CD4-positive, alpha-beta memory T cell (primary cell): ENCODE measurements at regions not wholly inside any gene's neighbourhood (a gene's known extent, or its start where the extent isn't known, plus 50 kb on each side); places are given as distances from the start of the nearest gene placed in this dataset.

ENCODE experiments used
- CTCF ChIA-PET: fragments of 350-600 bp; sonication (Branson Sonifier 250); formaldehyde crosslinking; loops from one replicate; lab custom pipeline; 2021; ENCODE audit warnings: inconsistent platforms; ENCODE audit not compliant: partially characterized antibody; lab: Charles Lee
- POLR2A ChIA-PET: fragments of 350-600 bp; sonication (Branson Sonifier 250); formaldehyde crosslinking; loops from one replicate; lab custom pipeline; 2021; ENCODE audit not compliant: partially characterized antibody; lab: Charles Lee
- DNase-seq, 5 donors: peaks; one replicate each; pipeline versions ENCODE4 v3.0.0 to v3.0.0-alpha.2; 2020 to 2022; ENCODE audit warnings: mixed read lengths in 1 of 5
- H3K27ac ChIP-seq: one replicate; pipeline ENCODE4 v1.7.0; 2013; ENCODE audit warnings: low read depth, low read length
- H3K27me3 ChIP-seq: 2 replicates; pipeline ENCODE4 v1.7.0; 2013; ENCODE audit warnings: mild to moderate bottlenecking, low read length, moderate library complexity; ENCODE audit not compliant: insufficient read depth
- H3K36me3 ChIP-seq: 2 replicates; pipeline ENCODE4 v1.7.0; 2013; ENCODE audit warnings: mild to moderate bottlenecking, low read length, moderate library complexity; ENCODE audit not compliant: insufficient read depth
- H3K4me1 ChIP-seq: 2 replicates; pipeline ENCODE4 v1.7.0; 2013; ENCODE audit warnings: mild to moderate bottlenecking, low read length, moderate library complexity; ENCODE audit not compliant: insufficient read depth
- H3K4me3 ChIP-seq, 2 donors: one replicate each; pipeline ENCODE4 v1.7.0; 2013; ENCODE audit warnings: low read length in 2 of 2, mild to moderate bottlenecking in 1 of 2
- H3K9me3 ChIP-seq, 2 donors: one replicate each; pipeline ENCODE4 v1.7.0; 2013; ENCODE audit warnings: low read length in 2 of 2, control low read depth in 1 of 2; ENCODE audit not compliant: control insufficient read depth in 1 of 2
- H3K27ac Mint-ChIP-seq, 7 donors: one replicate each; pipeline ENCODE4 v1.8.0; 2020 to 2021; ENCODE audit warnings: mixed read lengths in 7 of 7, mild to moderate bottlenecking in 6 of 7, inconsistent platforms in 3 of 7, moderate library complexity in 3 of 7
- H3K27me3 Mint-ChIP-seq, 2 donors: one replicate each; pipeline ENCODE4 v1.8.0; 2020 to 2021; ENCODE audit warnings: mixed read lengths in 2 of 2
- H3K36me3 Mint-ChIP-seq, 2 donors: one replicate each; pipeline ENCODE4 v1.8.0; 2020 to 2021; ENCODE audit warnings: mixed read lengths in 2 of 2, inconsistent platforms in 1 of 2, mild to moderate bottlenecking in 1 of 2
- H3K4me1 Mint-ChIP-seq, 4 donors: one replicate each; pipeline ENCODE4 v1.8.0; 2020 to 2021; ENCODE audit warnings: mixed read lengths in 4 of 4, mild to moderate bottlenecking in 1 of 4
- H3K4me3 Mint-ChIP-seq, 8 donors: one replicate each; pipeline ENCODE4 v1.8.0; 2020 to 2021; ENCODE audit warnings: mixed read lengths in 8 of 8, mild to moderate bottlenecking in 7 of 8, moderate library complexity in 6 of 8, inconsistent platforms in 3 of 8
- H3K9me3 Mint-ChIP-seq, 8 donors: one replicate each; pipeline ENCODE4 v1.8.0; 2020 to 2021; ENCODE audit warnings: mixed read lengths in 8 of 8, mild to moderate bottlenecking in 5 of 8, inconsistent platforms in 3 of 8, moderate library complexity in 1 of 8
- intact Hi-C: fragments of 100-400 bp; cut with micrococcal nuclease; formaldehyde crosslinking; loops from one replicate; pipeline ENCODE4 v1.15.1; 2023

DNA sequence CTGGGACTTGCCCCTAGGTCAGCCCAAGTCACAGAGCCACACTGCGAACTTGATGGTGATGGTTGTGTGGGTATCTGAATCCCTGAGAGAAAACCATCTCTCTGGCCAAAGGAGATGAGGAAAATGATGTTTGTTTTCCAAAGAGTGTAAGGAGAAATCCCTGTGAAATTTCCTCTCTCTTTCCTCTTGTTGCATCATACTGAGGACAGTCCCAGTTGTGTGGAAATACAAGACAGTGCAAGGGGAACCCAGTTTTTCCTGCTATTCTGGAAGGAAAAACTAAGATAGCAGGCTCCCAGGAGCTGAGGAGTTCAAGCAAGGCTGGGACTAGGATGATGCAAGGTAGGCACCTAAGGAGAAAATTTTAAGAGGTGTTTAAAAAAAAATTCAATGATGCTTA, 86.8 kb upstream of the TOM1L1 start:
- no peak for DNase-seq
- Mint-ChIP-seq H3K4me1 (no peaks in the 10 kb centered on the region), H3K36me3 (no peaks in the 10 kb centered on the region), H3K27me3 (peaks cover 6% of the 10 kb centered on the region in 2 donors), H3K4me3 (no peak overlapping the region), H3K27ac (no peak overlapping the region), H3K9me3 (no peaks in the 10 kb centered on the region)
- intact Hi-C loops = no loop called here
- H3K4me3 ChIP-seq = no peak overlapping the region
- no peak overlapping the region for H3K27ac ChIP-seq
- H3K36me3 ChIP-seq = no peaks in the 10 kb centered on the region
- CTCF ChIA-PET = no interaction called here
- no peaks in the 10 kb centered on the region for H3K4me1 ChIP-seq
- POLR2A ChIA-PET = no interaction called here
- no peaks in the 10 kb centered on the region for H3K9me3 ChIP-seq
- no peaks in the 10 kb centered on the region for H3K27me3 ChIP-seq

DNA sequence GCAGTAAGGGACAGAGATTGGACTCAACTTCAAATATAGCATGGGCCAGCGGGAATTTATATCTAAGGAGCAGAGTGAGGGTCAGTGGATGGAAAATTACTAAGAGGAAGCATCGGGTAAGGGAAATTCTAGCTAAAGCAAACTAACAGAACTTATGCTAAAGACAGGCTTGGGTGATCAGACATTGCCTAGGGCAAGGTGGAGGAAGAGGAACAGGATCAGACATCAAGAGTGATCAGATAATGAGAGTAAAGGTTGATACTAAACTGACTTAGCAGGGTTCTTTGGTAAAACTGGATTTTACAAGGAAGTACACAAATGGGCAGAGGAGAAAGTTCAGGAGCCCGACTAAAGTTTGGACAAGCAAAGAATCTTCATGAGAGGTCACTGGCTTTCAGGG, 86.3 kb upstream of the TOM1L1 start:
- POLR2A ChIA-PET = no interaction called here
- no peak for DNase-seq
- Mint-ChIP-seq H3K4me1 (no peaks in the 10 kb centered on the region), H3K27ac (no peak overlapping the region), H3K27me3 (peaks cover 4 to 5% of the 10 kb centered on the region in 2 donors), H3K9me3 (no peaks in the 10 kb centered on the region), H3K36me3 (no peaks in the 10 kb centered on the region), H3K4me3 (no peak overlapping the region)
- H3K4me1 ChIP-seq = no peaks in the 10 kb centered on the region
- no peak overlapping the region for H3K27ac ChIP-seq
- H3K4me3 ChIP-seq = no peak overlapping the region
- H3K27me3 ChIP-seq = no peaks in the 10 kb centered on the region
- no peaks in the 10 kb centered on the region for H3K9me3 ChIP-seq
- H3K36me3 ChIP-seq = no peaks in the 10 kb centered on the region
- CTCF ChIA-PET = no interaction called here
- intact Hi-C loops = no loop called here

DNA sequence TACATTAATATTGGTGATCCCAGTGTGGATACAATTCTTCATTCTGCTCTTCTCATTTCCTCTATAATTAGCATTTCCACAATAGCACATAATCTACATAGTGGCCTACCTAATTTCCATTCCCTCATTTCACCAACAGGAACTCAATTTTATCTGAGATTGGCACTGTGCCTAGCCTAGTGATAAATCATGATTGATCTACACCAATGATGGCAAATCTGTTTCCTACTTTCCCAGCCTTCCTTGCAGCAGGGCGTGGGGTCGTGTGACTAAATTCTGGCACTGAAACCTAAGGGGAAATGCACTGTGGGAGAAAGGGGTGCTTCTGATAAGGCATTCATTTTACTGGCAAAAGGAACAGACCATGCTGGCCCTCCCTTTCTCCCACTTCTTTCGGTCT, 66.6 kb upstream of the TOM1L1 start:
- ChIA-PET CTCF (no interaction called here), POLR2A (no interaction called here)
- no peaks in the 10 kb centered on the region for H3K9me3 ChIP-seq
- H3K27ac ChIP-seq = no peak overlapping the region
- no peaks in the 10 kb centered on the region for H3K27me3 ChIP-seq
- H3K4me3 ChIP-seq = no peak overlapping the region
- H3K27ac Mint-ChIP-seq = no peak overlapping the region
- no peak overlapping the region for H3K4me3 Mint-ChIP-seq
- no peaks in the 10 kb centered on the region for H3K4me1 ChIP-seq
- peaks cover 0 to 3% (median 0%) of the 10 kb centered on the region in 8 donors for H3K9me3 Mint-ChIP-seq
- no peaks in the 10 kb centered on the region for H3K36me3 Mint-ChIP-seq
- no peak for DNase-seq
- peaks cover 4 to 7% of the 10 kb centered on the region in 2 donors for H3K27me3 Mint-ChIP-seq
- intact Hi-C loops = no loop called here
- no peaks in the 10 kb centered on the region for H3K36me3 ChIP-seq
- no peaks in the 10 kb centered on the region for H3K4me1 Mint-ChIP-seq

DNA sequence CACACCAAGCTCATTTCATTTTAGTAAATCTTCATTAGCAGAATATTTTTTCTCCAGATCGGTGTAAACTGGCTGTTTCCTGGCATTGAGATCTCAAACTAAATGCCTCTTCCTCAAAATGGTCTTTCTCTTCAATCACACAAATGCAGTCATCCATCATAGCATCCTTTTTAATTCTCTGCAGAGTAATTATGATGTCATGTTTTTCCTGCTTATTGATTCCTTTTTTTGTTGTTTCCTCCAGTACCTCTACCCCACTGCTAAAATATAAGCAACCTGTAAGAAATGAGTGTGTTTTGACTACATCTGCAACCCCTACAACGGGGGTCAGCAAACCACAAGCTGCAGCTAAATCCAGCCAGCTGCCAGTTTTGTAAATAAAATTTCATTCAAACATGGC, 65.6 kb upstream of the TOM1L1 start:
- H3K4me3 Mint-ChIP-seq = no peak overlapping the region
- no peak overlapping the region for H3K27ac ChIP-seq
- H3K9me3 ChIP-seq = no peaks in the 10 kb centered on the region
- ChIA-PET CTCF (no interaction called here), POLR2A (no interaction called here)
- H3K36me3 Mint-ChIP-seq = no peaks in the 10 kb centered on the region
- H3K27me3 Mint-ChIP-seq = peaks cover 4 to 7% of the 10 kb centered on the region in 2 donors
- no peak overlapping the region for H3K27ac Mint-ChIP-seq
- peaks cover 0 to 3% (median 0%) of the 10 kb centered on the region in 8 donors for H3K9me3 Mint-ChIP-seq
- H3K4me3 ChIP-seq = no peak overlapping the region
- no peaks in the 10 kb centered on the region for H3K27me3 ChIP-seq
- no peak for DNase-seq
- H3K36me3 ChIP-seq = no peaks in the 10 kb centered on the region
- no peaks in the 10 kb centered on the region for H3K4me1 ChIP-seq
- intact Hi-C loops = no loop called here
- H3K4me1 Mint-ChIP-seq = no peaks in the 10 kb centered on the region

DNA sequence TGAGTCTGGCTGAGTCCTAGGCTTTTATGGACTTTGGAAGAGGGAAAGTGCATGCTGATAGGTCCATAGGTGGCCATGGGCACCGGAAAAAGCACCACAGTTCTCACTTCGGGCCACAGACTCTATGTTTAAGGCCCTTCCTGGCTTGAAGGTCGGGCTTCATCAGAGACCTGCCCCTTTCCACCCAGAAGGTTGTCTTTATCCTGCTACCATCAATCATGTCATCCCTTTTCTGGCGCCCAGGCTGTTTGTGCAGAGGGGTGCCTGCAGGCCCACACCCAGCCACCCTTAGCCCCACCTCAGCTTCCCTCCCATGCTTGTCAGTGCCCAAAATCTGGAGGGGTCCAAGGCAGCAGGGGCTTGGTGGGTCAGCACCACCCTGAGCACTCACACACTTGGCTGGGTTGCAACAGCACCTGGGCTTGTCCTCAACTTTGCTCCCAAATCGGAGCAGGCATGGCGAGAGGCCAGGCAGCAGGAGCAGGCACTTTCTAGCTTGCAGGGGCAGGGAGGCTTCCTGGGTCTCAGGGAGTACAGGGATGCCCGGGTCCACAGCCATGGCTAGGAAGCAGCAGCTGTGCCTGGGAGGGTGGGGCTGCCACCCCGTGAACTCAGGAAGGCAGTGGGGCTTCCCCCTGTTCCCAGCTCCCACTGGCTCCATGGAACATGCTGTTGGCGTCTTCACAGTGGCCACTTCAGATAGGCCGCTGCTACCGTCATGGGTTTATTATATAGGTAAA, 63.8 kb upstream of the TOM1L1 start:
- Mint-ChIP-seq H3K4me3 (no peak overlapping the region), H3K9me3 (peaks cover 0 to 3% (median 0%) of the 10 kb centered on the region in 8 donors), H3K4me1 (no peaks in the 10 kb centered on the region), H3K36me3 (no peaks in the 10 kb centered on the region), H3K27ac (no peak overlapping the region), H3K27me3 (peaks cover 4 to 10% of the 10 kb centered on the region in 2 donors)
- ChIA-PET POLR2A (no interaction called here), CTCF (no interaction called here)
- H3K4me3 ChIP-seq = no peak overlapping the region
- intact Hi-C loops = no loop called here
- H3K27me3 ChIP-seq = no peaks in the 10 kb centered on the region
- H3K9me3 ChIP-seq = no peaks in the 10 kb centered on the region
- no peak overlapping the region for H3K27ac ChIP-seq
- no peak for DNase-seq
- no peaks in the 10 kb centered on the region for H3K4me1 ChIP-seq
- no peaks in the 10 kb centered on the region for H3K36me3 ChIP-seq

DNA sequence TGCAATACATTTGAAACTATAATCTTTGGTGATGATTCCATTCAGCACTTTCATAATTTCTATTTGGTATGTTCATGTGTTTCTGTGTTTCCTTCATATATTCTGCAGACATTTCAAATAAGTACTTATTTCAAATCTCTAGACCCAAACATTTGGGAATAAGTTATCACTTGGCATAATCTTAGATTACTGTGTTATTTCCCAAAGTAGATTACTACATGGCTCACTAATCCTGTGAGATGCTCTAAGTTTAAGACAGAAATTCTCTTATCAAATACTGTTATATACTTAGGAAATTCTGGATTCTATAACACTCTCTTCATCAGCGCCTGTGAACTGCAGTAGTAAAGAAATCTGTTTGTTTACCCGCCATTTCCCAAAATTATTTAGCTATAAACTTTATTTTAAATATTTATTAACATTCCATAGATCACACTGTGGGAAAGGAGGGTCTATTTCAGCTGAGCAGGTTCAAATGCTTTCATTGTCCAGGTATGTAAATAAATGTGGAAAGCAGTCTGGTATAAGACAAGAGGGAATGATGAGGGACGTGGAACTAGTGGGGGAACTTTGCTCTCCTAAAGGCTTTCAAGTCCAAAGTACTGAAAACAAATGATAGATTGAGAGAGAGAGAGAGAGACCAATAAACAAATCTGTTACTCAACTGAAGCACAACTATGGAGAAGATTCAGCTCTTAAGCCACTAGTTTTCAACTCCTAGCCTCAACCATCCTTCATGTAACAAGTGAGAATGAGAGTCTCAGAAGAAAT, 61.8 kb upstream of the TOM1L1 start:
- H3K27ac Mint-ChIP-seq = no peak overlapping the region
- no peaks in the 10 kb centered on the region for H3K36me3 ChIP-seq

DNA sequence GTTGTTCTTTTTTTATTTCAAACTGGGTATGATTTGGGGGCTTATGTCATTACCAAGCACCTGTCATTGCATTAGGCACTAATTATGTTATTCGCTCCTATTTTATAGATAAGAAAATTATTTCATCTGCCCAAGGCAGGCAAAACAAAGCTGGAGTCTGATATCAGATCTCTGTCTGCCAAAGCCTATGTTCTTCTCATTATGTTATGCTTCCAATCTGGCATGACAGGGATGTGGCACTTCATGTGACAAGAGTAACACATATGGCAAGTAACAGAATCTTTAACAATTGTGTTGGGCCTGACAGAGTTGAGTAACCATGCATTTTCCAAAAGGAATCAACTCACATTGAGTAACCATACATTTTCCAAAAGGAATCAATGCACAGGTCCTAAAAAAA, 61.2 kb upstream of the TOM1L1 start:
- H3K36me3 ChIP-seq = no peaks in the 10 kb centered on the region
- H3K27ac Mint-ChIP-seq = no peak overlapping the region
- no peaks in the 10 kb centered on the region for H3K27me3 ChIP-seq
- no peak for DNase-seq
- H3K27me3 Mint-ChIP-seq = peaks cover 4 to 7% of the 10 kb centered on the region in 2 donors
- H3K27ac ChIP-seq = no peak overlapping the region
- no peaks in the 10 kb centered on the region for H3K4me1 ChIP-seq
- H3K9me3 ChIP-seq = no peaks in the 10 kb centered on the region
- POLR2A ChIA-PET = no interaction called here
- CTCF ChIA-PET = no interaction called here
- H3K36me3 Mint-ChIP-seq = no peaks in the 10 kb centered on the region
- H3K9me3 Mint-ChIP-seq = peaks cover 0 to 5% (median 0%) of the 10 kb centered on the region in 8 donors
- intact Hi-C loops = no loop called here
- no peaks in the 10 kb centered on the region for H3K4me1 Mint-ChIP-seq
- H3K4me3 ChIP-seq = no peak overlapping the region
- H3K4me3 Mint-ChIP-seq = no peak overlapping the region

More for the DNA sequence above, 61.8 kb upstream of the TOM1L1 start:
- CTCF ChIA-PET = no interaction called here
- Histone ChIP-seq H3K27ac (no peak overlapping the region), H3K27me3 (no peaks in the 10 kb centered on the region), H3K4me3 (no peak overlapping the region), H3K4me1 (no peaks in the 10 kb centered on the region), H3K9me3 (no peaks in the 10 kb centered on the region)
- no peaks in the 10 kb centered on the region for H3K4me1 Mint-ChIP-seq
- peaks cover 0 to 3% (median 0%) of the 10 kb centered on the region in 8 donors for H3K9me3 Mint-ChIP-seq
- intact Hi-C loops = no loop called here
- H3K36me3 Mint-ChIP-seq = no peaks in the 10 kb centered on the region
- DNase-seq = no peak
- H3K27me3 Mint-ChIP-seq = peaks cover 4 to 11% of the 10 kb centered on the region in 2 donors
- H3K4me3 Mint-ChIP-seq = no peak overlapping the region
- POLR2A ChIA-PET = no interaction called here
